ENCODE measurements at regions not wholly inside any gene's neighbourhood (a gene's known extent, or its start where the extent isn't known, plus 50 kb on each side); places are given as distances from the start of the nearest gene placed in this dataset.

DNA sequence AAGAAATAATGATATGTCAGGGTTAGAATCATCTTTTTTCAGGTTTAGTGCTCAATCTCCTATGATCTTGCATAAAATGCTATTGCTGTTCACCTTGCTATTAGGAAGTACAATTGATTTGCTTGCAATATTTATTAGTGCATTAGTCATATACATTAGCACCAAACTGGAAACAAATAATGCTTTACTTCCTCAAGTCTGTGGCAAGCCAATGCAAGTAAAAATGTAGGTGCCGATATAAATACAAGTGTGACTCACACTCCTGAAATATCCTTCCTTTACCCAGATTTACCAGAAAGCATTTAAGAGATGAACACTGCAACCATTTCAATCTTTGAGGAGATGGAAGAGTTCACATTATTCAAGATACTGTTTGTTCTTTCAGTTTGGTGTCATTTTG is 1487.7 kb upstream of the ADGRL3 start:
- Histone ChIP-seq H3K4me2 (ENCODE audit: low read depth, low read length) (no peak overlapping the region), H2AFZ (ENCODE audit: low read length) (no peak overlapping the region), H3K27me3 (ENCODE audit: control insufficient read depth in 1 of 2, insufficient read depth in 2 of 2, low read length in 2 of 2) (no peaks in the 10 kb centered on the region), H3K4me1 (ENCODE audit: insufficient read depth, low read length) (no peaks in the 10 kb centered on the region), H3K36me3 (replicated peaks in 1 of 2; ENCODE audit: control insufficient read depth in 1 of 2, insufficient read depth in 2 of 2, low read length in 2 of 2) (no peaks in the 10 kb centered on the region), H3K9me3 (ENCODE audit: low read length) (no peaks in the 10 kb centered on the region), H3K4me3 (replicated peaks in 1 of 3; ENCODE audit: insufficient read depth in 1 of 3, low read depth in 2 of 3, low read length in 3 of 3) (no peak overlapping the region), H3K9ac (ENCODE audit: insufficient read depth, low read depth, low read length) (no peak overlapping the region), H3K27ac (ENCODE audit: extremely low read length, insufficient read depth, low read length) (no peak overlapping the region), H3K79me2 (ENCODE audit: insufficient read depth, low read length) (no peaks in the 10 kb centered on the region), H4K20me1 (ENCODE audit: insufficient read depth, low read length) (no peaks in the 10 kb centered on the region)
- POLR2A ChIA-PET = no interaction called here
- in situ Hi-C loops (cut with HindIII; ENCODE audit: extremely low pct_ligation_motif_present, low pct_unique_long_range_greater_than_20kb) = no loop called here
- WGBS (ENCODE audit: low lambda C conversion rate) = 91% methylated on average over 1 of the region's 1 CpG
- ATAC-seq (no peak), DNase-seq (ENCODE audit: low spot score) (no peak), FAIRE-seq (no peak)
- no TSS peak for BruUV-seq (replicated peaks)
- CTCF ChIA-PET (ENCODE audit: low intra/inter-chr PET ratio, low total read pairs) = no interaction called here
- intact Hi-C loops (cut with micrococcal nuclease; ENCODE audit: unreplicated experiment) = no loop called here
- no peak for TF ChIP-seq ZNF777 (CRISPR knock-in tag; IDR thresholded peaks at IDR 0.05)
- TF ChIP-seq KLF16 (CRISPR knock-in tag; IDR thresholded peaks at IDR 0.05) = no peak
- TF ChIP-seq, protein P1, sequence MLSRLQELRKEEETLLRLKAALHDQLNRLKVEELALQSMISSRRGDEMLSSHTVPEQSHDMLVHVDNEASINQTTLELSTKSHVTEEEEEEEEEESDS (CRISPR knock-in tag; IDR thresholded peaks at IDR 0.05; ENCODE audit: borderline replicate concordance) = no peak
- TF ChIP-seq ZNF260 (CRISPR knock-in tag; IDR thresholded peaks at IDR 0.05; ENCODE audit: borderline replicate concordance, low read depth) = no peak
- TF ChIP-seq PHF20 (CRISPR knock-in tag; IDR thresholded peaks at IDR 0.05) = no peak
- TF ChIP-seq ZNF850 (CRISPR knock-in tag; conservative IDR thresholded peaks at IDR 0.05) = no peak
- TF ChIP-seq LCORL (IDR thresholded peaks at IDR 0.05) = no peak
- no peak for TF ChIP-seq LCORL (CRISPR knock-in tag; IDR thresholded peaks at IDR 0.05)
- no peak for TF ChIP-seq ZNF317 (CRISPR knock-in tag; IDR thresholded peaks at IDR 0.05)
- TF ChIP-seq, protein P2, sequence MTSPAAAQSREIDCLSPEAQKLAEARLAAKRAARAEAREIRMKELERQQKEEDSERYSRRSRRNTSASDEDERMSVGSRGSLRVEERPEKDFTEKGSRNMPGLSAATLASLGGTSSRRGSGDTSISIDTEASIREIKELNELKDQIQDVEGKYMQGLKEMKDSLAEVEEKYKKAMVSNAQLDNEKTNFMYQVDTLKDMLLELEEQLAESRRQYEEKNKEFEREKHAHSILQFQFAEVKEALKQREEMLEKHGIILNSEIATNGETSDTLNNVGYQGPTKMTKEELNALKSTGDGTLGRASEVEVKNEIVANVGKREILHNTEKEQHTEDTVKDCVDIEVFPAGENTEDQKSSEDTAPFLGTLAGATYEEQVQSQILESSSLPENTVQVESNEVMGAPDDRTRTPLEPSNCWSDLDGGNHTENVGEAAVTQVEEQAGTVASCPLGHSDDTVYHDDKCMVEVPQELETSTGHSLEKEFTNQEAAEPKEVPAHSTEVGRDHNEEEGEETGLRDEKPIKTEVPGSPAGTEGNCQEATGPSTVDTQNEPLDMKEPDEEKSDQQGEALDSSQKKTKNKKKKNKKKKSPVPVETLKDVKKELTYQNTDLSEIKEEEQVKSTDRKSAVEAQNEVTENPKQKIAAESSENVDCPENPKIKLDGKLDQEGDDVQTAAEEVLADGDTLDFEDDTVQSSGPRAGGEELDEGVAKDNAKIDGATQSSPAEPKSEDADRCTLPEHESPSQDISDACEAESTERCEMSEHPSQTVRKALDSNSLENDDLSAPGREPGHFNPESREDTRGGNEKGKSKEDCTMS (CRISPR knock-in tag; conservative IDR thresholded peaks at IDR 0.05) = no peak
- no peak for TF ChIP-seq ZNF468 (CRISPR knock-in tag; IDR thresholded peaks at IDR 0.05)
- TF ChIP-seq, protein P3, sequence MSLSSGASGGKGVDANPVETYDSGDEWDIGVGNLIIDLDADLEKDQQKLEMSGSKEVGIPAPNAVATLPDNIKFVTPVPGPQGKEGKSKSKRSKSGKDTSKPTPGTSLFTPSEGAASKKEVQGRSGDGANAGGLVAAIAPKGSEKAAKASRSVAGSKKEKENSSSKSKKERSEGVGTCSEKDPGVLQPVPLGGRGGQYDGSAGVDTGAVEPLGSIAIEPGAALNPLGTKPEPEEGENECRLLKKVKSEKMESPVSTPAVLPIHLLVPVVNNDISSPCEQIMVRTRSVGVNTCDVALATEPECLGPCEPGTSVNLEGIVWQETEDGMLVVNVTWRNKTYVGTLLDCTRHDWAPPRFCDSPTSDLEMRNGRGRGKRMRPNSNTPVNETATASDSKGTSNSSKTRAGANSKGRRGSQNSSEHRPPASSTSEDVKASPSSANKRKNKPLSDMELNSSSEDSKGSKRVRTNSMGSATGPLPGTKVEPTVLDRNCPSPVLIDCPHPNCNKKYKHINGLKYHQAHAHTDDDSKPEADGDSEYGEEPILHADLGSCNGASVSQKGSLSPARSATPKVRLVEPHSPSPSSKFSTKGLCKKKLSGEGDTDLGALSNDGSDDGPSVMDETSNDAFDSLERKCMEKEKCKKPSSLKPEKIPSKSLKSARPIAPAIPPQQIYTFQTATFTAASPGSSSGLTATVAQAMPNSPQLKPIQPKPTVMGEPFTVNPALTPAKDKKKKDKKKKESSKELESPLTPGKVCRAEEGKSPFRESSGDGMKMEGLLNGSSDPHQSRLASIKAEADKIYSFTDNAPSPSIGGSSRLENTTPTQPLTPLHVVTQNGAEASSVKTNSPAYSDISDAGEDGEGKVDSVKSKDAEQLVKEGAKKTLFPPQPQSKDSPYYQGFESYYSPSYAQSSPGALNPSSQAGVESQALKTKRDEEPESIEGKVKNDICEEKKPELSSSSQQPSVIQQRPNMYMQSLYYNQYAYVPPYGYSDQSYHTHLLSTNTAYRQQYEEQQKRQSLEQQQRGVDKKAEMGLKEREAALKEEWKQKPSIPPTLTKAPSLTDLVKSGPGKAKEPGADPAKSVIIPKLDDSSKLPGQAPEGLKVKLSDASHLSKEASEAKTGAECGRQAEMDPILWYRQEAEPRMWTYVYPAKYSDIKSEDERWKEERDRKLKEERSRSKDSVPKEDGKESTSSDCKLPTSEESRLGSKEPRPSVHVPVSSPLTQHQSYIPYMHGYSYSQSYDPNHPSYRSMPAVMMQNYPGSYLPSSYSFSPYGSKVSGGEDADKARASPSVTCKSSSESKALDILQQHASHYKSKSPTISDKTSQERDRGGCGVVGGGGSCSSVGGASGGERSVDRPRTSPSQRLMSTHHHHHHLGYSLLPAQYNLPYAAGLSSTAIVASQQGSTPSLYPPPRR (CRISPR knock-in tag; IDR thresholded peaks at IDR 0.05; ENCODE audit: borderline replicate concordance) = no peak
- no peak for TF ChIP-seq KMT2A (CRISPR knock-in tag; IDR thresholded peaks at IDR 0.05)
- no peak for TF ChIP-seq ZNF354B (CRISPR knock-in tag; IDR thresholded peaks at IDR 0.05)
- no peak for TF ChIP-seq PAWR (CRISPR knock-in tag; IDR thresholded peaks at IDR 0.05; ENCODE audit: borderline replicate concordance)
- no peak for TF ChIP-seq HNRNPH1 (optimal IDR thresholded peaks at IDR 0.05; ENCODE audit: low read depth, low read length)
- no peak for TF ChIP-seq MATR3 (CRISPR knock-in tag; IDR thresholded peaks at IDR 0.05)
